ENCODE measurements at regions not wholly inside any gene's neighbourhood (a gene's known extent, or its start where the extent isn't known, plus 50 kb on each side); places are given as distances from the start of the nearest gene placed in this dataset.

- TF ChIP-seq SNAI2 (CRISPR knock-in tag; IDR thresholded peaks at IDR 0.05) (no peak), BACH2 (CRISPR knock-in tag; IDR thresholded peaks at IDR 0.05; ENCODE audit: borderline replicate concordance) (no peak), ZNF565 (CRISPR knock-in tag; conservative IDR thresholded peaks at IDR 0.05; ENCODE audit: low read depth) (no peak)
Observed at GRCh38 chr21:15430577-15430976, 299.2 kb upstream of the USP25 start.

Measured in SK-N-SH treated with all-trans-retinoic acid at 6 μM for 48 hours (cell line).